ENCODE measurements at regions not wholly inside any gene's neighbourhood (a gene's known extent, or its start where the extent isn't known, plus 50 kb on each side); places are given as distances from the start of the nearest gene placed in this dataset.

DNA sequence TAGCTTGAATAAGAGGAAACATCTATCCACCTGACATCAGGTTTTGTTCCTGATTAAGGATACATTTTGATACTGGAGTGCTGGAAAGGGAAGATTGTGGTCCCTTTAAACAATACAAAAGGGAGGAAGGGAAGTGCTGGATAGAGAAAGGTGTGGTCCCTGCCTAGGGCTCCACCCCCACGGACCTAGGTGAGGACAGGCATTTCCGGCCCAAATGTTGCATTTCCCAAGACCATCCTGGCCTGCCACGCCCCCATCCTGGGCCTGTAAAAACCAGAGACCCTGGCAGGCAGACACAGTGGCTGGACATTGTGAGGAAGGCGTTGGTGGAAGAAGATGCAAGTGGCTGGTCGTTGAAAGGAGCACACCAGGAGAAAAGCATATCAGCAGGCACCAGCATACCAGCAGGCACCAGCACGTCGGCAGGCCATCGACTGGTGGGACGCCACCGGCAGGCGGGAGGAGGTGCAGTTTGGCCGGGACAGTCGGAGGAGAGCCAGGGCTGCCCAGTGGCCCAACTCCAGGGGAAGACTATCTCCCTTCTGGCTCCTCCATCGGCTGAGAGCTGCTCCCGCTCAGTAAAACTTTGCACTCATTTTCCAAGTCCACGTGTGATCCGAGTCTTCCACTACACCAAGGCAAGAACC lies 53.2 kb upstream of the AMN1 start:
- intact Hi-C loops (cut with DNase I): no loop called here
- no peaks in the 10 kb centered on the region for H3K4me1 ChIP-seq
- H3K27me3 ChIP-seq: no peaks in the 10 kb centered on the region
- H3K4me3 ChIP-seq: no peak overlapping the region
- no peak for TF ChIP-seq CTCF (IDR thresholded peaks at IDR 0.05)
- no peaks in the 10 kb centered on the region for H3K36me3 ChIP-seq
- H3K27ac ChIP-seq: no peak overlapping the region
- no peak for DNase-seq (ENCODE audit: low spot score in 2 of 2)
- no peaks in the 10 kb centered on the region for H3K9me3 ChIP-seq

- H3K4me3 ChIP-seq: no peak overlapping the region
- H3K4me1 ChIP-seq: no peaks in the 10 kb centered on the region
- no peak overlapping the region for H3K27ac ChIP-seq
- DNase-seq (ENCODE audit: low spot score in 2 of 2): no peak
- H3K27me3 ChIP-seq: no peaks in the 10 kb centered on the region
- no peaks in the 10 kb centered on the region for H3K9me3 ChIP-seq
- intact Hi-C loops (cut with DNase I): no loop called here
- H3K36me3 ChIP-seq: no peaks in the 10 kb centered on the region
- TF ChIP-seq CTCF (IDR thresholded peaks at IDR 0.05): no peak
These were observed 51.3 kb upstream of the AMN1 start for GRCh38 chr12:31780096-31780495.

- intact Hi-C loops (cut with DNase I): no loop called here
These were observed 49.9 kb upstream of the AMN1 start for GRCh38 chr12:31778687-31779086.

More at GRCh38 chr12:31778687-31779086, 49.9 kb upstream of the AMN1 start:
- no peaks in the 10 kb centered on the region for H3K36me3 ChIP-seq
- DNase-seq (ENCODE audit: low spot score in 2 of 2): no peak
- no peak for TF ChIP-seq CTCF (IDR thresholded peaks at IDR 0.05)
- H3K4me3 ChIP-seq: no peak overlapping the region
- H3K27me3 ChIP-seq: no peaks in the 10 kb centered on the region
- H3K9me3 ChIP-seq: no peaks in the 10 kb centered on the region
- H3K4me1 ChIP-seq: no peaks in the 10 kb centered on the region
- no peak overlapping the region for H3K27ac ChIP-seq

Measured in ascending aorta (tissue), 2 donors.